ENCODE measurements at regions not wholly inside any gene's neighbourhood (a gene's known extent, or its start where the extent isn't known, plus 50 kb on each side); places are given as distances from the start of the nearest gene placed in this dataset.

DNA sequence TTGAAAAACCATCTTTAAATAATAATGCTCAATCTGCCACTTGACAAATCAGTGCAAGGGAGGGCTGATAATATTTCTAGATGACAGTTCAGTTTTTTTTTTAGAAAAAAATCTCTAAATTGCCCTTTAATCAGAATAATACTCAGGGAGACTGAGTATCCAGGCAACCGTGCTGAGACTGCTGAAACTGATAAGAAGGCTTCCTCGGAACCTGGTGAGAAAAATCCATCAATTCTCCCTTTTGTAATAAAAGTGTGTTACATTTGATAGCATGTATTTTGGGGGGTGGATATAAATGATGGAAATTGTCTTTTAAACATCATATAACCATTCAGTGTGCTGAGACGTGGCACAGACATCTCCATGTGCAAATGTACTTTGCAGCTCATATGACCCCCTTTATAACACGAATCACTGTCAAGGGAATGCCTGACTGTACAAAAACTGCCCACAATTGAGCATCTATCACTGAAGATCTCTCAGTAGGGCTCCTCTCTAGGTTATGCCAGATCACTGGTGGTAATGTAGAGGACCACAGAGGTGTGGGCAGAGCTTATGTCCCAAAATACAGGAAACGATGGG is 491.1 kb upstream of the ADARB2 start:
- TF ChIP-seq, protein P1, sequence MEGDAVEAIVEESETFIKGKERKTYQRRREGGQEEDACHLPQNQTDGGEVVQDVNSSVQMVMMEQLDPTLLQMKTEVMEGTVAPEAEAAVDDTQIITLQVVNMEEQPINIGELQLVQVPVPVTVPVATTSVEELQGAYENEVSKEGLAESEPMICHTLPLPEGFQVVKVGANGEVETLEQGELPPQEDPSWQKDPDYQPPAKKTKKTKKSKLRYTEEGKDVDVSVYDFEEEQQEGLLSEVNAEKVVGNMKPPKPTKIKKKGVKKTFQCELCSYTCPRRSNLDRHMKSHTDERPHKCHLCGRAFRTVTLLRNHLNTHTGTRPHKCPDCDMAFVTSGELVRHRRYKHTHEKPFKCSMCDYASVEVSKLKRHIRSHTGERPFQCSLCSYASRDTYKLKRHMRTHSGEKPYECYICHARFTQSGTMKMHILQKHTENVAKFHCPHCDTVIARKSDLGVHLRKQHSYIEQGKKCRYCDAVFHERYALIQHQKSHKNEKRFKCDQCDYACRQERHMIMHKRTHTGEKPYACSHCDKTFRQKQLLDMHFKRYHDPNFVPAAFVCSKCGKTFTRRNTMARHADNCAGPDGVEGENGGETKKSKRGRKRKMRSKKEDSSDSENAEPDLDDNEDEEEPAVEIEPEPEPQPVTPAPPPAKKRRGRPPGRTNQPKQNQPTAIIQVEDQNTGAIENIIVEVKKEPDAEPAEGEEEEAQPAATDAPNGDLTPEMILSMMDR (IDR thresholded peaks at IDR 0.05; ENCODE audit: insufficient read depth, low read length, poor library complexity, severe bottlenecking): no peak
- no peak for TF ChIP-seq EZH2phosphoT487 (conservative IDR thresholded peaks at IDR 0.05; ENCODE audit: low read length)
- H3K9me2 ChIP-seq (replicated peaks; ENCODE audit: insufficient read depth, low read length): no peaks in the 10 kb centered on the region
- no peak overlapping the region for H3K27ac ChIP-seq (ENCODE audit: low read depth, low read length)
- H3K9me3 ChIP-seq (ENCODE audit: insufficient read depth, low read length): no peaks in the 10 kb centered on the region
- no peak overlapping the region for H3K4me3 ChIP-seq (ENCODE audit: insufficient read depth, low read length, poor library complexity, severe bottlenecking)
- no peaks in the 10 kb centered on the region for H3F3A ChIP-seq (ENCODE audit: insufficient read depth)
- H3K9ac ChIP-seq (ENCODE audit: low read length): no peak overlapping the region
- H3K27me3 ChIP-seq (ENCODE audit: low read length): no peaks in the 10 kb centered on the region
- no peak overlapping the region for H3K4me2 ChIP-seq (ENCODE audit: low read depth, low read length, poor library complexity, severe bottlenecking)
- H4K20me1 ChIP-seq (ENCODE audit: low read depth, low read length): no peaks in the 10 kb centered on the region
- no peak overlapping the region for H2AFZ ChIP-seq (ENCODE audit: low read depth, low read length, severe bottlenecking)
- H3K79me2 ChIP-seq (ENCODE audit: insufficient read depth, low read length): no peaks in the 10 kb centered on the region
- no peaks in the 10 kb centered on the region for H3K36me3 ChIP-seq (ENCODE audit: low read length)

DNA sequence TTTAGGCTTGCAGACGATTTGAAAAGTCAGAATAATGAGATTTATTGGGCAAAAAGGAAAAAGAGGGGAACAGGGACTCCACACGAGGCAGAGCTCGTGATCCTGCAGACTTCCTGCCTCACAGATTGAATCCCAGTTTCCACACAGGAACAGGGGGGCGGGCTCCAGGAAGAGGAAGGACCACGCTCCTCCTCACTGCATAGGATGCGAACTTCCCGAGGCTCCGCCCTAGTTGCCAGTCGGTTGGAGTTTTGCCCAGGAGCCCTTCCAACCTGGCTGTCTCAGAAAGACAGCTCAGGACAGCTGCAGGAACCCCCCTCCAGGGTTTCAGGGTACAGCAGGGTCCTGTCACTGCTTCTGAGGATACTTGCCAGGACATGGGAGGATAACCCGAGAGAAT is 488.3 kb upstream of the ADARB2 start:
- H3K4me2 ChIP-seq (ENCODE audit: low read depth, low read length, poor library complexity, severe bottlenecking): no peak overlapping the region
- H3K36me3 ChIP-seq (ENCODE audit: low read length): no peaks in the 10 kb centered on the region
- no peaks in the 10 kb centered on the region for H3K9me3 ChIP-seq (ENCODE audit: insufficient read depth, low read length)
- TF ChIP-seq, protein P1 (IDR thresholded peaks at IDR 0.05; ENCODE audit: insufficient read depth, low read length, poor library complexity, severe bottlenecking): no peak
- no peak for TF ChIP-seq EZH2phosphoT487 (conservative IDR thresholded peaks at IDR 0.05; ENCODE audit: low read length)
- no peak overlapping the region for H2AFZ ChIP-seq (ENCODE audit: low read depth, low read length, severe bottlenecking)
- no peaks in the 10 kb centered on the region for H4K20me1 ChIP-seq (ENCODE audit: low read depth, low read length)
- H3K27ac ChIP-seq (ENCODE audit: low read depth, low read length): no peak overlapping the region
- H3K9ac ChIP-seq (ENCODE audit: low read length): no peak overlapping the region
- no peaks in the 10 kb centered on the region for H3K9me2 ChIP-seq (replicated peaks; ENCODE audit: insufficient read depth, low read length)
- H3K4me3 ChIP-seq (ENCODE audit: insufficient read depth, low read length, poor library complexity, severe bottlenecking): no peak overlapping the region
- H3K79me2 ChIP-seq (ENCODE audit: insufficient read depth, low read length): no peaks in the 10 kb centered on the region
- no peaks in the 10 kb centered on the region for H3F3A ChIP-seq (ENCODE audit: insufficient read depth)
- no peaks in the 10 kb centered on the region for H3K27me3 ChIP-seq (ENCODE audit: low read length)

DNA sequence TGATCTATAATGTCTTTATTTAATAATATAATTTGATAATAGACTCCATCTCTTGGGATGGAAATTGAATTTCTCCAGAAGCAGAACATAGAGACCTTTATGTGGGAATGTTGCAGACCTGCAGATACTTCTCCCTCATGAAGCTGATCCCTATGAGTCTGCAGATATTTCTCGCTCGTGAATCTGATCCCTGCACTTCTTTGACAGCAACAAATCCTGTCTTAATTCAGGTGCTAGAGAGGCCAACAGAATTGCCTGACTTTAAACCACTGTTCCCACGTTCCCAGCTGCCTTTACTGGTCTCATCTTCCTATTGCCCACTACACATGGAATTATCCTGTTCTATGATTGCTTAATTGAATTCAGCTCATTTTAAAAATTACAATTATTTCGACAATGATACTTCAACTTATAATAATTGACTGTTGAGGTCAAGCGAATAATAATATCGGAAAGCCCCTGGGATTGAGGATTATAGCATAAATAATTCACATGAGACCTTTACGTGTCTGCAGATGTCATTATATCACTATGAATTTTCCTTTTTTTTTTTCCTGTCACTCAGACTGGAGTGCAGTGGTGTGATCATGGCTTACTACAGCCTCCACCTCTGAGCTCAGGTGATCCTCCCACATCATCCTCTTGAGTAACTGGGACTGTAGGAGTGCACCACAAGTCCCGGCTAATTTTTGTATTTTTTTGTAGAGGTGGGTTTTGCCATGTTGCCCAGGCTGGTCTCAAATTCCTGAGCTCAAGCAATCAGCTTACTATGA is 486.4 kb upstream of the ADARB2 start:
- no peak overlapping the region for H3K27ac ChIP-seq (ENCODE audit: low read depth, low read length)
- H3K27me3 ChIP-seq (ENCODE audit: low read length): no peaks in the 10 kb centered on the region
- no peaks in the 10 kb centered on the region for H3K9me2 ChIP-seq (replicated peaks; ENCODE audit: insufficient read depth, low read length)
- H3K9me3 ChIP-seq (ENCODE audit: insufficient read depth, low read length): no peaks in the 10 kb centered on the region
- no peaks in the 10 kb centered on the region for H3K79me2 ChIP-seq (ENCODE audit: insufficient read depth, low read length)
- H3K9ac ChIP-seq (ENCODE audit: low read length): no peak overlapping the region
- H3K36me3 ChIP-seq (ENCODE audit: low read length): no peaks in the 10 kb centered on the region
- H4K20me1 ChIP-seq (ENCODE audit: low read depth, low read length): no peaks in the 10 kb centered on the region
- no peak overlapping the region for H2AFZ ChIP-seq (ENCODE audit: low read depth, low read length, severe bottlenecking)
- no peak overlapping the region for H3K4me2 ChIP-seq (ENCODE audit: low read depth, low read length, poor library complexity, severe bottlenecking)
- TF ChIP-seq, protein P1 (IDR thresholded peaks at IDR 0.05; ENCODE audit: insufficient read depth, low read length, poor library complexity, severe bottlenecking): no peak
- TF ChIP-seq EZH2phosphoT487 (conservative IDR thresholded peaks at IDR 0.05; ENCODE audit: low read length): no peak
- H3F3A ChIP-seq (ENCODE audit: insufficient read depth): no peaks in the 10 kb centered on the region
- no peak overlapping the region for H3K4me3 ChIP-seq (ENCODE audit: insufficient read depth, low read length, poor library complexity, severe bottlenecking)

All from SU-DHL-6 (cell line).